ENCODE measurements at regions not wholly inside any gene's neighbourhood (a gene's known extent, or its start where the extent isn't known, plus 50 kb on each side); places are given as distances from the start of the nearest gene placed in this dataset.

GRCh38 chr11:45468267-45468856 is 182.2 kb upstream of the SYT13 start:
- TF ChIP-seq POLR2A (IDR thresholded peaks at IDR 0.05; ENCODE audit: extremely low read depth, insufficient read length), result no peak
- no peak for TF ChIP-seq CTCF (IDR thresholded peaks at IDR 0.05; ENCODE audit: low read depth, low read length)
- no peak for TF ChIP-seq MYC (IDR thresholded peaks at IDR 0.05; ENCODE audit: low read depth, low read length)
- TF ChIP-seq MAX (IDR thresholded peaks at IDR 0.05; ENCODE audit: low read depth, low read length), result no peak
